ENCODE measurements at regions not wholly inside any gene's neighbourhood (a gene's known extent, or its start where the extent isn't known, plus 50 kb on each side); places are given as distances from the start of the nearest gene placed in this dataset.

- TF ChIP-seq EZH2 (IDR thresholded peaks at IDR 0.05; ENCODE audit: borderline replicate concordance, low read length), result no peak
- TF ChIP-seq CTCF (IDR thresholded peaks at IDR 0.05; ENCODE audit: low read length), result no peak
These were observed 91.6 kb upstream of the B3GAT1 start for GRCh38 chr11:134503596-134503995.

All from OCI-LY1 (cell line).